ENCODE measurements at regions not wholly inside any gene's neighbourhood (a gene's known extent, or its start where the extent isn't known, plus 50 kb on each side); places are given as distances from the start of the nearest gene placed in this dataset.
A peak's percentile ranks its signal among the peaks of the same experiment; 100 is the strongest.

DNA sequence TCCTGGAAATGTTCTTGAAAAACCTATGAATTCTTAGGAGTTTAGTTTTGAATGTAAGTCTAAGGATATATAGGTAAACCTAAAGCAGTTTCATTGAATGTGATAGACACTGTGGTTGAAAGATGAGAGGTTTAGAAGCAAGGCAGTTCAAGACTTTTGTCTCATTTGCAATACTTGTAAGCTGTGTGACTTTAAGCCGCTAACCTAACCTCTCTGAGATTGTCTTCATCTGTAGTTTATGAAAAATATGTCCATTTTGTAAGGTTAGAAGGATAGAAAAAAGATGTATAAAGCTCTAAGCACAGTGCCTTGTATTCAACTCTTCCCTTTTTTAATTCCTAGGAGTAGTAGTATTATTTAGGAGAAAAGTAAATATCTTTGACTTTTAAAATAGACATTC, 306.6 kb upstream of the ARRDC4 start:
- DNase-seq, result no peak

DNA sequence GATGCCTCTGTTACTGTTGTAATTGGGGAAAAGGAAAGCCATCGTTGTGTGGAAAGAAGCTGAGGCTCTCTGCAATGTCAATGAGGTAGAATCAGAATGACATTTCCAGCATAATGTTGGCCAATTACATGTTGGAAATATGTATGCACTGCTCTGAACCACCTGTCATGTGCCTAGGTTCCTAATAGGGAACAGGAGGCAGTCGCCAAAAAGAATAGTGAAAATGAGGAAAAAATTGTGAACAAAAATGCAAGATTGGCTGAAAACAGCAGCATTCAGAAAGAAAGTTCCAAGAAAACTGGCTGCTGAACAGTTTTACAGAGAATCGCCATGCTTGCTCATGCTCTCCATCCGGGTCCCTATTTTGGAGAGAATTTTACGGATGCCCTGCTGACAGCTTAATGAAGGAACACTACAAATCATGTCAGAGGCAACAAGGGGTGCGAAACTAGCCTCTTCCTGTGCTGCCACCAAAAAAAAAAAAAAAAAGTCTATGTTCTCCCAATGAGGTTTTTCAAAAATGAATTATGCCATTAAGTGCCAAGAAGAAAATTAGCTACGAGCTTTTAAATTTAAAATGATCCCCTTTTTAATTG, 305.9 kb upstream of the ARRDC4 start:
- no peak for DNase-seq

DNA sequence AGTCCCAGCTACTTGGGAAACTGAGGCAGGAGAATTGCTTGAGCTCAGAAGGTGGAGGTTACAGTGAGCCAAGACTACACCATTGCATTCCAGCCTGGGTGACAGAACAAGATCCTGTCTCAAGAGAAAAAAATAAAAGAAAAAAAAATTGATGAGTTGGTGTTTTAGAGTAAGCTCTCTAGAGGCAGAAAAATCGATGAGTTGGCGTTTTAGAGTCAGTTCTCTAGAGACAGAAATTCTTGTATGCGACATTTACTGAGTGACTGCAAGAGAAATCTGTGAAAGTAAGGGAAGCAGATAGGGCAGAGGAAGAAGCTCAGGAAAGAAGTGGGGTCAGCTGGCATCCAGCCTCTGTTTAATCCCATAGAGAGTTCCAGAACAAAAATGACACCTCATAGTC, 298.7 kb upstream of the ARRDC4 start:
- no peak for DNase-seq

DNA sequence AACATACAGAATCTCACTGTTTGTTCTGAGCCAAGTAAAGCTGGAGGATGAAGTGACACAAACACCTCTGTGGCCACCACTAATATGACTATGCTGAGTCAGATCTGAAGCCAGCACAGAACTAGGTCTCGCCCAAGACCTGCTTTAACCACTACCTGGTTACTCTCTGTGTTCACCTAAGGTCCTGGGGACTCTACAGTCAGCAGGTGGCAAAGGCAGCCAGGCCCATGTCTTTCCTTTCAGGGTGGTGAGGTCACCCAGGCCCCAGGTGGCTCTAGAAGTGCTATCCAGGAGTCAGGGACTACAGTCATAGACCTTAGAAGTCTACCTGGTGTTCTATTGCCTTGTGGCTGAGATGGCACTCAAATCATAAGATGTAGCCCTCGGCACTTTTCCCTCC, 287.9 kb upstream of the ARRDC4 start:
- DNase-seq, result no peak

DNA sequence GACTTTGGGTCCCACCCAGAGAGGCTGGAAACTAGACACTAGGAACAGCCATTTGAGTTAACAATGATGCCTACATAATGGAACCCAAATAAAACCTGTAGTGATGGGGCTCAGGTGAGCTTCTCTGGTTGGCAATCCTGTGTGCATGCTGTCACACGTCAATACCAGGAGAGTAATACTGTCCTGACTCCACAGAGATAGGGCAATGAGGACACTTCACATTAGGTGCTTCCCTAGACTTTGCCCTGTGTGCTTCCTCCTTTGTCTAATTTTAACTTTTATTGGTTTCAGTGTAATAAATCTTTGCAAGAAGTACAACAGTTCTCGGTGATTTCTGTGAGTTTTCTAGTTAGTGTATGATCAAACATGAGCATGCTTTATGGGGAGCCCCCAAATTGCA, 281.8 kb upstream of the ARRDC4 start:
- DNase-seq, result no peak

DNA sequence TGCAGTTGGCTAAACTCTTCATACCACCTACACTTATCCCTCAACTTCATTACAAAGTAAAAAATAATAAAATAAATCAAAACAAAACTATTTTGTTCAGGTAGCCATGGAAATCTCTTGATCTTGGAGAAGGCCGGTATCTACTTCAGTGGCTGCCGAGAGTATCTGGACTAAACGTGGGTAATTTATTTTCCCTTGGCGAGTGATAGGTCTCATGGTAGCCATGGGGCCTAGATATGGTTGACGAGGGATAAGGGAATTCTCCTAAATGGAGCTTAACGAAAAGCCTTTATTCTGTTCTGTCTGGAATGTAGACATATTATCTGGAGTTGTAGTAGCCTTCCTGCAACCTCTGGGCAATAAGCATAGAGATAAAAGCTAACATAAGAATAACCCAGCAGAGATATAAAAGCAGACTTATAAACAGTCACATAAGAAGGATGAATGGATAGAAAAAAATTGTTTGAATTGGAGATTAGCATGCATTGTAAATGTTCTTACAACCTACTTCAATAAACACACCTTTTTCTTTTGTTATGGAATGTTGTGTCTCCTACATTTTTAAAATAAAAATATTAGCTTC, 281.3 kb upstream of the ARRDC4 start:
- no peak for DNase-seq

DNA sequence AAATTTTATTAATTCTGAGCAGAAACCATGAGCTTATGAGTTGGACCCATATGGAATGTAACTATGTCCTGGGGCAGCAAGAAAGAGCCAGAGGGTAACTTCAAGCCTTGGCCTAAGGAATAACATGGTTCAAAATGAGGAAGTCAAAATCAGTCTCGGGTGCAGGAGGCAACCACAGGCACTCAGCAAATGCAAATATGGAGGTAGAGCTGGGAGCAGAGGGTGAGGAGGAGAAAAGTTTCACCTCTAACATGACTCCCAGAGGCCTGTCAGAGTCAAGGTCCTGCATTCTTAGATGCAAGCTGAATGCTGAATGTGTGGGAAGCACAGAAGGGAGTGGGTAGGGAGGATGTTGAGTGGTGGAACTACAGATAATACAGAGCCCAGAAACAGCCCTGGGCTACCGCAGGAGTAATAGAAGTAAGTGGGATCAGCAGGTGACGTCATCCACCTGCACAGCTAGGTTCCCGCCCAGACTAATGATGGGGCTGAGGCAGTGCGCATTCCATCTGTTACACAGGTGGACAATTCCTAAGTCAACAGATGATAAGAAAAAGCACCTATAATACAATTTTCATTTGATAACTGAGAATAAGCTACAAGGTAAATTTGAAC, 279.8 kb upstream of the ARRDC4 start:
- no peak for DNase-seq

DNA sequence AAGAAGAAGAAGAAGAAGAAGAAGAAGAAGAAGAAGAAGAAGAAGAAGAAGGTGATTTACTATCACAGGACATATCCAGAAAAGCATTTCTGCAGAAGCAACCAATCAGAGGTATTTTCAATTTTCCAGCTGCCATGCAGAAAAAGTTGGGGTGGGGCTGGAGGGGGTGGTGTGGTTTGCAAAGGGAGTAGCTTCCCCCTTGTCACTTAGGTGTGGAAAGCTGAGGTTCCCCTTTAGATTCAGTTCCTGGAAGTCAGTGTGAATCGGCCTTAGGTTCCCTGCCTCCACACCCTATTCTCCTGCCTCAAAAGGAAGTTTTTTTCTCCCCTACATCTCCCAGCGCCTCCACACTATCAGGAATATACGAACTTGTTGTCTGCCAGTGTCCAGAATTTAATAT, 276.7 kb upstream of the ARRDC4 start:
- DNase-seq, result no peak

DNA sequence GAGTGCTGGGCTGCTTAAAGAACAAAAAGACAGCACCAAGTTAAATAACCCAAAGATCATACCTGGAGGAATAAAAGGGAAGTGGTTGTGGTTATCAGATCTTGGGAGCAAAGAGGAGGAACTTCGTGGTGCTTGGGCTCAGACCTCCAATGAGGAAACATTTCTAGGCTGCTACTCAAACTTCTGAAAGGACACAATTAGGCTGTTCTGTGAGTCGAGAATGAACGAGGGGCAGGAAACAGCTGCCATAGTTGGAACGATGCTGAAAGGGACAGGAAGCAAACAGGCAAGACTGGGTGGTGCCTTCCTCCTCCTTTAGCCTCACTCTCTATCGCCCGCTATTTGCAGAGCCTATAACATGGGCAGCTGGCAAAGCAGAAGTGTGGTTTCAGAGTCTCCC, 276.3 kb upstream of the ARRDC4 start:
- no peak for DNase-seq

DNA sequence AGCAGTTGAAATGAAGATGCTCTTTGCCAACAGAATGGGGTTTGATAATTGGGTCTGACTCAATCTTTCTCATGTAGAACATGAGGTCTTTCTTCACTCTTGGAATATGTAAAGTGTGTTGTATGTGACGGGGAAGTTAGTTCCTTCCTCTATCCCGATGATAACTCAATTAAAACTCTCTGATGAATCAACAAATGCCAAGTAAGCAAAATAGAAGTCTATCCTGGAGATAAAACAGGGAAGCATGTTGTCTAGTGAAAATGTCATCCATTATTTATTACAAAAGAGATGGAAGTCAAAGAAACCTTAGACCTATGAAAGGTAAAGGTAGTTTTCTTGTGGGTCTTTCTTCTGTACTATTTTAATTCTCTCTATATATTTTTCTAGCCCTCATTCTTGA, 274.2 kb upstream of the ARRDC4 start:
- DNase-seq, result no peak

DNA sequence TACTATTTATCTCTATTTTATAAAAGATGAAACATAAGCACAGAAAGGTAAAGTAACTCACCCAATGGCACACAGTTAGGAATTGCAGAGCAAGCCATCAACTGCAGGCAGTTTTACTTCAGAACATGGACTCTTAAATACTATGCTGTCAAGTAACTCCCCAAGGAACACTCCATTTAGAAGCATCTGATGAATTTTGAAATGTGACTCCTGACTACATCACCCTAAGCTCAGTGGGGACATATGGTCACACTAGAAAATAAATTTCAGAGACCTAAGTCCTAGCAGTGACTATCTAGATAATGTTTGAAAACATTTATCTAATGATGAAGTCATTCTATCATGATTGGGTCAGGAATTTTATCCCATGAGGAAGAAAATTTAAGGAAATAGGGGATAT, 272.8 kb upstream of the ARRDC4 start:
- DNase-seq, result no peak

DNA sequence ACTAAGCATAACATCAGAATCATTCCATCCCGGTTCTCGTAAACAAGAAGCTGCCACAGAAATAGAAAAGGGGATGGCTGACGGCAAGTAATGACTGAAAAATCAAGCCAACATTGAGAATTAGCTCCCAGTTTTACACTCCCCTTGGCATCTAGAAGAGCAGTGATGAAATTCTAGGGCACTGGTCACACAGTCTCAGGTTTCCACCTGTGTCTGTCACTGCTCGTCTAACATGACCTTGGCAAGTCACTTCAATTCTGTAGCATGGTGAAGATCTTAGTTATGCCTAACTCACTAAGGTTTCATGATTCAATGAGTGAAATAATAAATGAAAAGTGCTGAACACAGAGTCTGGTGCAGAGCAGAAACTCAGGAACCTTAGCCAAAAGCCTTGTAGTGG, 272.3 kb upstream of the ARRDC4 start:
- no peak for DNase-seq

DNA sequence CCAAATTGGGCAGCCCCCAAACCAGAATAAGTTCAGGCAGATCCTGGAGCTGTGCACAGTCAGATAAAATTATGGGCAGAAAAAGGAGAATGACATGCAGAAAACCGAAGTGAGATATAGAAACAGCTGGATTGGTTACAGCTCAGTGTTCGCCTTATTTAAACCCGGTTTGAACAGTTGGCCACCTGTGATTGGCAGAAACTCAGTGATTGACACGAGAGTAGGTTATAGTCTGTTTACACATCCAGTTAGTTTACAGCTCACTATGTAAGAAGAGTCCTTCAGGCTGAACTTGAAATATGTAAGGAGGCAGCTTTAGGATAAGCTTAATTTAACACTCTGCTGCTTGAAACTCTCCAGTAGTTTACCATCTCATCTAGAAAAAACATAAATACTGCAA, 271.6 kb upstream of the ARRDC4 start:
- no peak for DNase-seq

DNA sequence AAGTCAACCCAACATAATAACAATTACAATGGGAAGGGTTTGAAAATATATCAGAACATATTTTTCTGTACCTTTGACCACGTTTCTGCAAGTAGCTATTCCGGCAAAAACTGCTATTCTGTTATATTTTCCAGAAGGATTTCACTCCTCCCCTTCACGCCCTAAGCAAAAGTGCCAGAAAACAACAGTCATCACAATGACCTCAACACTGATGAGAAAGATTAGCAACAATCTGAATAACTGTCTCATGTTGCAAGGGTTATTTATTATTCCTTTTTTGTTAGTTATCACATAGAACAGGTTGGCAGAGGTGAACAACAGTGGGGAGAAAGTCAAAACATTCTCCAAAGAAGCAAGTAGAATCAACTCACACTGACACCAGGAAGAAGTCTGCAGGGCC, 269.4 kb upstream of the ARRDC4 start:
- no peak for DNase-seq

DNA sequence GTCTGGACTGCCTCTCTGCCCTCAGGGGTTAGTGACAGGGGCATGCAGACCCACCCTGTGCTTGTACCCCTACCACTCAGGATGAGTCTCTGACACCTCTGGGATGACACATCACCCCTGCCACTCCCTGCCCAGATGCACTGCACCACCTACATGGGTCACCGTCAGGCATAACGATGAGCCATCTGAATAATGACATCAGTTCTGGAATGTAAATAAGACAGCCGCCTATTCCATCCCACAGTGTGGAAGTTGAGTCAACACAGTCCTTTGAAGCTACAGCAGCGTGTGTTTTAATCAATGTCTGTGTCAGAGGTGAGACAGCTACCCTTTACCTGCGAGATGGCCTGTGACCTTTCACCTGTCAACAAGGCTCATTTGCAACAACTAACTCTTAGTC, 268.7 kb upstream of the ARRDC4 start:
- peak; percentile 57 for DNase-seq

DNA sequence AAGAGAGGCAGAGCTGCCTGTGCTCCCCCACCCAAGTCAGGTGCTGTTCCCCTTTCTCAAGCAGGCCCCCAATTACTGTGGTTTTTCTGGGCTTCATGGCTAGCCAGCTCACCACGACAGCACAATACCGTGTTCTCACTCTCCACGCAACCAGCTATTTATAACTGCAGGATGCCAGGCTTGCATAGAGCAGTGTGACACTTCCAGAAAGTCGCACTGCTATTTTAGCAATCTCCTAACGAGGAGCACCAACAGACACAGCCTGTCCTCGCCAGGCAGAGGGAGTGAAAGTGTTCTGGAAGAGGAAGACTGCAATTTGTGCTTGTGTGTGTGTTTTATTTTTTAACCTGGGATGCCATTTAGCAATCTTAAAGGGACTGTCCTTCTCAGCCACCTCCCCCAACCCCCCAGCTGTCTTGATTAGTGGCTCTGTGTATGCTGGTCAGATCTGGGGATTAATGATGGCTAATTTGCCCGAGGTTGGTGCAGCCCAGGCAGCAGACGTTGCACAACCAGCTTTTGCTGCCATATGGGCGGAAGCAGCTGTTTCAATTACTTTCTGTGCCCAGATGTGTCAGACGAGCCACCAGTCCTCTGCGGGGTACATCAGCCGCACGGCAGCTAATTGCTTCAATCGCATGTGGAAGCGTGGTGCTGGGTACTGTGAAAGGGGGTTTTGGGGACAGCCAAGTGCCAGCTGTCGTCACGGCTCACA, 268.0 kb upstream of the ARRDC4 start:
- DNase-seq, result no peak

DNA sequence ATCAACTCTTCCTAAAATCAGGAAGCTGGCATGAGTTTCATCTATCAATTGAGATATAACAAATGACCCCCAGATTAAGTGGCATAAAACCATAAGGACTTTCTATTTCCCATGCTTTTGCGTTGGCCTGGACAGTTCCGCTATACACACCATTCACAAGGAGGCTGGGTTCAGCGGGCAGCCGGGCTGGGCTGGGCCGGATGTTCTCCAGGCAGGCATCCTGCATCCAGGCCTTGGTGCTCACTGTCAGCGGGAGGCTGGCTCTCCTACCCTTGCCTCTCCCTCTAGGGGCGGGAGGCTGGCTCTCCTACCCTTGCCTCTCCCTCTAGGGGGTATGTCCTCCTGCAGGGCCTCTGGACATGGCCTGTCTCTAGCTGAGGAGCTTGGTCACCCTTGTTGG, 266.0 kb upstream of the ARRDC4 start:
- DNase-seq, result no peak

DNA sequence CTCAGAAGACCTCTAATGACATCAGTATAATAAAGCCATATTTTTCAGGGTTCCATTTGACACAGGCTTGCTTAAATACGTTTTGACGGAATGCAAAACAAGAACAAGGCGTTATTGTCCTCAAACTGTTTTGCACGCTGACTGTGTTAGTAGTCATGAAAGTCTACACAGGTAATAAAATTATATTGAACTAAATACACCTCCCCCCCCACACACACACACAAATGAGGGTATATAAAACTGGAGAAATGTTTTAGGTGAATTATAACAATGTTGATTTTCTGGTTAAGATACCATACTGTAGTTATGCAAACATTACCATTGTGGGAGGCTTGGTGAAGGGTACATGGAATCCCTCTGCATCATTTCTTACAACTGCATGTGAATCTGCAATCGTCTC, 257.1 kb upstream of the ARRDC4 start:
- DNase-seq, result no peak

DNA sequence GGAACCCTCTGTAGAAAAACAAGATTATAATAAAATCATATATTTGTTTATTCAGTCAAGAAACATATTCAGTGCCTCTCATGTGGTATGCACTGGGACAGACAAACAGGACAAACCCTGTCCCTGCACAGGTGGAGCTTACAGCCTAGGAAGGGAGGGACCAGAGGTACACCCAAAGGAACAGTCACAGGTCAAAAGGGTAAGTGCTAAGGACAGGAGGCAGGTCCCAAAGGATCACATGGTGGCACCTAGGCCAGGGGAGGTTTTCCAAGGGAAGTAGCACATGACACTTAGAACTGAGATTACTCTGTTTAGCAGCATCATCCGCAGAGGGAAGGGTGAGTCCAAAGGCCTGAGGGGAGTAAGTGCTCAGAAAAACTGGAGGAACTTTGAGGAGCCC, 254.4 kb upstream of the ARRDC4 start:
- DNase-seq, result no peak

DNA sequence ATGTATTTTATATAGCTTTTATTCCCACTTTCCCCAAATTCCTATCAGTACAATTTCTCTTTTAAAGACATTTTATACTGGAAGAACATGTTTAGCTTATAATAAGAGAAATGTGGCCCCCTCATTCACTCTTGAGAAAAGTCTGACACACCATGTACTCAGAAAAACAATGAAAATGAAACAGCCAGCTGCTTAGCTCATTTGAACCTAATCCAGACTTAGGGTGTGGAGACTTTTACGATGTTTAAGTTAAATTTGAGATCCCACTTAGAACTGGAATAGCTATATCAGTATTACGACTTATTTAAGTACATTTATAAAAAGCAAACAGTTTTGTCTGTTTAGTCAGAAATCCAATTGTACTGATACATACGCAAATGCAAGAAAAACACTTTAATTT, 252.3 kb upstream of the ARRDC4 start:
- DNase-seq, result no peak

DNA sequence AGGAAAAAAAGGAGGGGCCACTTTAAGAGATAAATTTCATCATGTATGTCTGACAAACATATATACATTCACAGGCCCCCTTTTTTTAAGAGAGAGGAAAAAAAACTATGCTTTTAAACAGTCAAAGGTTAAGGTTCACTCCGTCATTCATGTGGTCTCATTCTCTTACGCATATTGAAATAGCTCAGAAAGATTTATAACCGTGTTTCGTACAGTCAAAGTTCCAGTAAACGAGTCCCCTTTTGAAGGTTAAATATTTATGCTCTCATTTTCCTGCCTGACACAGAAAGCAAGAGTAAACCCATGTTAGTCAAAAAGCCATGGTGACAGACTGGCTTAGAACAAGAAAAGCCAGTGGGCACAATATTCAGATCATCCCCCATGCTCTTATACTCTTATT, 248.0 kb upstream of the ARRDC4 start:
- DNase-seq, result no peak

DNA sequence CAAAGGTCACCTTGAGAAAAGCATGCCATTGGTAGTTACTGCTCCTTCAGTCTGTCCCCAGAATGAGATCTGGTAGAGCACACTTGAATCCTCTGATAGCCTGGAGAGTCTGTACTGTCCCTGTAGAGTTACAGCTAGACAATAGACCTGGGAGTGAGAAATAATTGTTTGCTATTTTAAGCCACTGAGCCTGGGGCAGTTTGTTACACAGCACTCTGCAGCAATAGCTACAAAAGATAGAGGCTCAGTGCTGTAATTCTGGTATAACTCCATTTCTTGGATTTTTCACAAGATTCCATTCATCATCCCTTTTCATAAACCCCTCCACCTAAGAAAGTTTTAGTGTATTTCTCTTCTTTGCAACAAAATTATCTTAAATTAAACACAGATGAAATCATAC, 242.7 kb upstream of the ARRDC4 start:
- DNase-seq, result no peak

DNA sequence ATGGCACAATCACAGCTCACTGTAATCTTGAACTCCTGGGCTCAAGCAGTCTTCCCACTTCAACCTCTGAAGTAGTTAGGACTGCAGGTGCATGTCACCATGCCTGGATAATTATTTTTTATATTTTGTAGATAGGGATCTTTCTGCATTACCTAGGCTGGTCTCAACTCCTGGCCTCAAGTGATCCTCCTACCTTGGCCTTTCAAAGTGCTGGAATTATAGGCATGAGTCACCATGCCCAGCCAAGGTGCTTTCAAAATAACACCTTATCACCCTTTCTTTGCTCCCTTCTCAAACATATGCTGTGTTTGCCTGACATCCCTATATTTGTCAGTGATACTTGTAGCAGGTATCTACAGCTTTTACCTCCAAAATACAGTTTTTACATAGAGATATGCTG, 242.0 kb upstream of the ARRDC4 start:
- DNase-seq, result no peak

DNA sequence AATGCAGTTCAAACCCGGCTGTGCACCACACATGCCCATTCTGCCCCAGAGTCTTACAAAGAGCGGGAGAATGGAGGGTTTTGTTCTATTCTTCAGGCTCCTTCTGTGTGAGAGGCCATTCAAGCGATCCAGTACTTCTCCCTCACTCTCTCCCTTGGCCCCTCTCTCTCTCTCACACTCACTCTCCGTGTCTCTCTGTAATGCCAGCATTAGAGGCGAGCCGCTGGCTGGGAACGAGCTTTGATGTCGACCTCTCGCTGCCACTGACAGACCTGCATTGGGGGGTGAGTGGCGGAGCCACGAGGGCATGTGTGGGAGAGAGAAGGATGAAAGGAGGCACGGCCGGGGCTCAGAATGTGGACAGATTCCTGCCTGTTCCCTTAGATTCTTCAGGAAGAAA, 231.7 kb upstream of the ARRDC4 start:
- DNase-seq, result no peak

DNA sequence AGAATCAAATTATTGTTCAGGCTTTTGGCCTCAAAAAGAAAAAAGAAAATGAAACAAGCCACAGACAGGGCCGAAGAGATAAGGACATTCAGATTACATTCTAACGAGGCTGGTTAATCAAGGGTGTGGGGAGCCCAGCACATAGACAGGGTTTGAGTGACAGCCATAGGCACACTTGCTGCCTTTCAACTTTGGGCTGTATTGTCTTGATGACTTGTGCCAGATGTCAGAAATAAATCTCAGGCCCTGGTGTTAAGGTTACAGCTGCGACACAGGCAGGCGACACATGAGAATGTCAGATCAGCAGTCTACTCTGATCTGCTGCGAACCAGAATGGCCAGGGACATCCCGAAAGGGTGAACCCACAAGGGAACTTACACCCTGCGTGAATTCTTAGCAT, 231.2 kb upstream of the ARRDC4 start:
- no peak for DNase-seq

Data from islet precursor cell (in vitro differentiated cells).